ENCODE measurements at regions not wholly inside any gene's neighbourhood (a gene's known extent, or its start where the extent isn't known, plus 50 kb on each side); places are given as distances from the start of the nearest gene placed in this dataset.

DNA sequence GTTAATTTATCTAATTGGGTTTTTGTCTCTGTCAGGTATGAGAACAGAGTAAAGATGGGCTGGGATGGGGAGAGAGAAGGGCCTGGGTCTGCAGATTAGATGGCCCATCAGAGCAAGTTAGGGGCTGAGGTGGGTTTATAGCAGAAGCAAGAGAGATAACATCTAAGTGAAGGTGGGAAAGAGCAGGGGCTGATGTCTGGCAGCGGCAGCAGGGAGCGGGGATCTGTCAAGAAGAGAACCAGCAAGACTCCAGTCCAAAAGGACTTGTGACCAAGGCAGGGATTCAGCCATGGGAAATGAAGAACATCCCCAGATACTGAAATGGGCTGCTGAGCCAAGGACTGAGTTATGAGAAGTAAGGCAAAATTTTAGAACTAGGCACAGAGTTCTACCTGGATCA, 320.6 kb upstream of the TBL1XR1 start:
- no peak for DNase-seq

DNA sequence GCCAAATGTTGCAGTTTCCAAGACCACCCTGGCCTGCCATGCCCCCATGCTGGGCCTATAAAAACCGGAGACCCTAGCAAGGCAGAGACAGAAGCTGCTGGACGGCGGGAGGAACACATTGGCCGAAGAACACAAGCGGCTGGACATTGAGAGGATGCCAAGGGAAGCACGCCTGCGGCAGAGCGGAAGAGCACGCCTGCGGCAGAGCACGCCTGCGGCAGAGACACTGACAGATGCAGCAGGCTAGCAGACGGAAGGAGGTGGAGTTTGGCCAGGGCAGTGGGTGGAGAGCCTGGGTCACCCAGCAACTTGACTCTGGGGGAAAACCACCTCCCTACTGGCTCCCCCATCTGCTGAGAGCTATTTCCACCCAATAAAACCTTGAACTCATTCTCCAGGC, 322.3 kb upstream of the TBL1XR1 start:
- no peak for DNase-seq

DNA sequence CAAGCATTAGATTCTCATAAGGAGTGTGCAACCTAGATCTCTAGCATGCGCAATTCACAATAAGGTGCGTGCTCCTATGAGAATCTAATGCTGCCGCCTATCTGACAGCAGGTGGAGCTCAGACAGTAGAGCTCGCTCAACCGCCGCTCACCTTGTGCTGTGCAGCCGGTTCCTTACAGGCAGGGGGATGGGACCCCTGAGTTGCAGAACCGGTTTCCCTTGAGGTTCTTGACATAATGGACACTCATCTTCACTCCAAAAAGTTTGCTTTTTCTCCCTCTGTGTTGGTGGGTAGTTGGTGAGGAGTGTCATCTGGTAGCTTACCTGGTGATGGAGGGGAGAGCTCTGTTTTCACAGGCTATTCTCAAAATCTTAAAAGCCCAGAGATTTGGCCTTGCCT, 324.0 kb upstream of the TBL1XR1 start:
- no peak for DNase-seq

DNA sequence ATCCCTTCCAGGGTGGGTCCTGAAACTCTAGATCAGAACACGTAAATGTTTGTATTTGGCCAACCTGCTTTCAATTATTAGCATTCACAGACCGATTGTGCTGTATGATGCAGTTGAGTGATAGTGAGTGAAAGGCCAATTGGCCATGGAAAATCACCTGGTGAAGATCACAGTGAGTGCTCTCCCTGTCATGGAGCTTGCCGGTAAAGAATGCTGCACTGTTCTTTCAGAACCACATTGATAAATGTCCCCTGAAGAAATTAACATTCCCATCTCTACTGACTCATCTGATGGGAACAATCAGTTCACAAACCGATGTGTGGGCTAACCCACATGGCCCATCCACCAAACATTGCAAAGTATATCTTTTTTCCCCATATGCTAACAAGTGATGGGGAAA, 324.8 kb upstream of the TBL1XR1 start:
- DNase-seq = no peak

DNA sequence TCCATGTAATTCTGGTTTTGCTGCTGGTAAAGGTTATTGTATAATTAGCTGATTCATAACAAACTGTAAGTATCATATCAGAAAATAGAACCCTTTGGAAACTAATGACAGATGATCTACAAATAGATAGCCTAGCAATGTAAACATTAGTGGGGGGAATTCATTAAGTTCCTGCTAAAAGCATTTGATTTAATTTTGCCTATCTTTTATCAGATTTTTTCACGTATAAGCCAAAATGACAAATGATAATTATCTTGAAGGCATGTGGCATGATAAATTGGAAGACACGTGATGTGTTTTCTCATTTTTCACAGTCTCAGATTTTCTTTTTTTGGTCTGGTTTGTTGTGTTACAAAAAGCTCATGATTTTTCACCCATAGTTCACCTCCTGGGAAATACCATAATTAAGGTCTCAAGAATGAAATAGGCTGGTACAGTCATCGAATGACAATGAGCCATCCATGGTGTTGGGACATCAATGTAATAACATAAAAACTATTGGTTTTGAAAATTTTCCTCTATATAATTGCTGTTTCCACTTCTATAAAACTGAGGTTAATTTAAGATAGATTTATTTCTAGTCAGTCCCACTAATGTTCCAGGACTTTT, 325.9 kb upstream of the TBL1XR1 start:
- no peak for DNase-seq

DNA sequence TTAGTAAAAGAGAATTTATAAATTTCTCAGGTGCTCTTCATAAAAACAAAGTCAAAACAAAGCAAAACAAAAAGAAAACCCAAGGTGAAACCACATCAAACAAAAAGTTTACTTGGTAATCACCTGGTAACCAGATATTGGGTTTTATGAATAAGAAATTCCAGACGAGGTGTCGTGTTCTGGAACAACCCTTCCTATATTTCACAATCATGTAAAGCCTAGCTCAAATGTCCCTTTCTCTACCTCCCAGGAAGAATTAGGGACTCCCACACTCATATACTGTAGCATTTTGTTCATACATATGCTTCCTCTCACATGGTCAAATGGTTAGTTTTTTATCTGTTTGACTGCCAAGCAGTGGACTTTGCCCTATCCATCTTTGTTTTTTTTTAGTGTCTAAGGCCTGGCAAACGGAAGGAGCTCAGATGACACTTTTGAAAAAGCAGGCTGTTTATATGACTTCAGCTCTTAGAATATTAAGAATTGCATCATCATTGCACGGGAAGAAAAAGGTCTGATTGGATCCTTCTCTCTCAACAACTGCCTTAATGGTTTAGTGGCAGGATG, 326.7 kb upstream of the TBL1XR1 start:
- DNase-seq = no peak

DNA sequence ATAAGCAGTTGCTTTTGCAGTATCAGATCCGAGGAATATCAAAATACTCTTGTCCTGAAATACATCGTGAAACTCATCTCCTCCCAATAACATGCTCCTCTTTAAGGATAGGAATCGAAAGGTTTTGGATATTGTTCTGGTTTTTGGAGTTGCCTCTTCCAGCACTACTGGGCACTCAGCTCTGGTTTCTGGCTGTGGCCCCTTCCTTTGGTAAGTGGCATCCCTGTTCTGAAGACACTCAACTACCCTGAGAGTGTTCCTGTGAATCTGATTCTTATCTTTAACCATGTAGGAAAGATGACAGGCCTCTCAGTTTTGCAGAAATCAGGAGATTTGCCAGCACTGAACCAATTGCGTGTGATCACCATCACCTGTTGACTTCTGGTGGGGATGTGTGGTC, 327.5 kb upstream of the TBL1XR1 start:
- DNase-seq = no peak

DNA sequence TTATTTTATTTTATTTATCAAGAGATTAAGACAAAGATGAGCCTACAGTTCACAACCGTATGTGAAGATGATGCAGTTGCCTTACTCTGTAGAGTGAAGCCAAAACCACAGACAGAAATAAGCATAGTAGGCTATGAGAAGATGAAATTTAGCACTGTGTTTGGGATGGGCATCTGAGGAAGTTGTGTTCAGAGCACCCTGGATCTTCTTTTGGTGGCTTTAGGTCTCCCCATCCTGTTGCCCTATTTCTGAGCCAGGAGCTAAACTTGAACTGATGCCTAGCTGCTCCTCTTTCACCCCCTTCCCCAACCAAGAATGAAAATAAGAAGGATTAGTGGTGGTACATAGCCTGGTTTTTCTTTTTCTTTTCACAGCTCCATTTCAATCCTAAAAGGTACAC, 328.1 kb upstream of the TBL1XR1 start:
- DNase-seq = no peak

DNA sequence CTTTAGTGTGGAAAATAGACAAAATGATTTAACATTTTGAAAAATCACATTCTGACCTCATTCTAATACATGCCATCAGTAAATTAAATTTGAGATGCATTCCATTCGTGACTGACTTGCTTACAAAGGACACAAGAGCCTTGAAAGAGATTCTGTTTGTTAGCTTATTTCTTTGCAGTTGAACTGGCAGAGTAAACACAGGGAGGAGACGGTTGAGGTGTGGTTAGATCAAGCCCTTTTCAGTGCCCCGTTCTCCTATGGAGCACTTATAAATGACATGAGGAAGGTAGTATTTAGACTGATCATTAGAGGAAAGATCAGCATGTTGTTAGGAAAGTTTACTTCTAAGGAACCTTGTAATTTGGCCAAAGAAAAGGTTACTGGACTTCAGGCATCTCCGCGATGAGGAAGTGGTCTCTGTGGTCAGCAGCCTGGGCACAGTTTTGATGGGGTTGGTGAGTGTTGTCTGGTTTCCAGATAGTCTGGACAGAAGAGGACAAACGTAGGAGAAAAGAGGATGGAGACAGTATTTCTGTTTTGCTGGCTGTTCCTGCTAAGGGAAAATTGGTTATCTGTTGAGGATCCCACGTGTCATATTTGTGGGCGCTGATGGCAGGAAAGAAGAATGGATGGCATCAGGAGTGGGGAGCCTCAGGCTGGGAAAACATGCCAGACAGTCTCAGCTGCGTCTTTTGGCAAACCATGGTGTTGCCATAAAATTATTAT, 328.9 kb upstream of the TBL1XR1 start:
- no peak for DNase-seq

DNA sequence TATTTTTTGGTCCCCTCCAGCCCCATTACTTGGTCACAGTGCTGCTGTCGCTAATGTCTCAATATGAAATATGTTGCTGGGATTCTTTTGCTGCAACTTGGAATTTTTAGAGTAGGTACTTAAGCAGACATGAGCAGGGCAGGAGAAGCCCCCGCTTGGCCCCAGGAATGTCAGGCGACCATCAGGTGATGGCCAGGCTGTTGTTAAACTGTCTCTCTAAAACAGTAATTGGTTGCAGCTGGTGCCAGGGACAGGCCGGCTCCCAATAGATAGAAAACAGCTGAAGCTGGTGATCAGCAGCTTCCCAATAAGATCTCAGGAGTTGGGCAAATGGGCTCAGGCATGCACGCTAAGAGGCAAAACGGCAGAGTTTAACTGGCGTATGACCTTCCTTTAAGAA, 329.9 kb upstream of the TBL1XR1 start:
- DNase-seq = no peak

DNA sequence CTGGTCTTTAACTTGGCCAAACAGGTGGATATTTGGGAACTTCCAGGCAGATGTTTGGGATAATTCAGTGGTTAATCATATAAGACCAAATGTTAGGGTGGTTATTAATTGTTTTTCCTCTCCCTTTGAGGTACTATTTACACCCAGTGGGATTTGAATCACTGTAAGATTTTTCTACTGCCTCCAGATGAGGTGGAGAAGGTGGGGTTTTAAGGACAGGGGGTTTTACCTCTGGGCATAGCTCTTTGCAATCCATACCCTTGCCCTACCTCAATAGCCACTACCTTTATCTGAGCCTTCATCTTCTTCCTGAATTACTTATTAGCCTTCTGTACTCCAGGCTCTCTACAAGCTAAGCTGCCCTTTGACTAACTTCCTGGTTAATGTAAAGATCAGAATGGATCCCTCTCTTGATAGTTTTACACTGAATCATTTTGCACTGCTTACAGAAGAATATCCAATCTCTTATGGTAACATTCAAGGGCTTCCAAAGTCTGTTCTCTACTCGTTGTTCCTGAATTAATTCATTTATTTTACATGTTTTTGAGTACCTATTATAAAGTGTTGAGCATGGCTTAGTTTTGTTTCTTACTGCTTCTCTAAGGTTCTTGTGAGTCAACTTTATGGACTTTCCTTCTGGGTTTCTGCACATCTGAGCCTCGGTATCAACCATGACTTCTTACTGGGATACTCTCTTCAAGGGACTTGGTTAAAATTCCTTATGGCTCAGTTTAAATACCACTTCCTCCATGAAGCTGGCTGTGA, 331.2 kb upstream of the TBL1XR1 start:
- DNase-seq = no peak

DNA sequence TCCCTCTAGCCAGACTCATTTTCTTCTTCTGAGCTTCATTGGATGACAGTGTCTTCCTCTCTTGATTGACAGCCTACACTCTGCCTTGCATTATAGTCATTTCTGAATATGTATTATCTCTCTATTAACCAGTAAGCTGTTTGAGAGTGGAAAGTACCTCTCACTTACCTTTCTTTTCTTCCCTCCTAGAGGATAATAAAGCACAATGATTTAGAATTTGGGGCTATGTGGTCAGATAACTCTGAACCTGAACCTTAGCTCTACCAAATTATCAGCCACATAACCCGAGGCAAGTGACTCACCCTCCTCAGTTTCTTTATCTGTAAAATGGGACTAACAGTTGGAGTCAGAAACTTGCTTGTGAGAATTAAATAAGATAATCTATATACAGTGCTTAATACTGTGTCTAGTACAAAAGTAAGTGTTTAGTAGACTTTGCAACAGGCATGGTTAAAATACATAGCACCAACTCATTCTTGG, 331.8 kb upstream of the TBL1XR1 start:
- no peak for DNase-seq

DNA sequence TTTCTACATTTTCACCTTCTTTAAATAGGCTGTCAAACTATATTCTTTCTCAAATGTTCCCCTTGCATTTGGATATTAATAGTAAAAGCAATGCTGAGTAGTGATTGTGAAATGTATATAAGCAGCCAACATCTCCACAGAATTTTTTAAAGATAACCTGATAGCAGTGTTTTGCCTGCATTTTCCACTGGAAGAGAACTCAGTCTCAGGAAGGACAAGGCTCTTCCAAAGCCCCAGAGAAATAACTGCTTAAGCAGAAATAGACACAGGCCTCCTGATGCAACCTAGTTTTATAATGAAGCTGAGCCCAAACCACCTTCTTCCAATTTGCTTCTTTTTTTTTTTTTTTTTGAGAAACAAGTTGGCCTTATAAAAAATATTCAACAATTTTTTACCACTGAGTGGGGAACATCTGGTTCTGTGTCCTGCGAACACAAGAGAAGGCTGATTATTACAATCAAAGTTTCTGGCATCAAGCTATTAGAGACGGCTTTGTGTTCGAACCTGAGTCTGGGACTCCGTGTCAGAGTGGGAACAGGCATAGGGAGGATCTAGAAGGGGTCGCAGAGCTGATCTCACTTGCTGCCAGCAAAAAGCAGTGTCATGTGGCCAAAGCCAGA, 332.5 kb upstream of the TBL1XR1 start:
- DNase-seq = no peak

DNA sequence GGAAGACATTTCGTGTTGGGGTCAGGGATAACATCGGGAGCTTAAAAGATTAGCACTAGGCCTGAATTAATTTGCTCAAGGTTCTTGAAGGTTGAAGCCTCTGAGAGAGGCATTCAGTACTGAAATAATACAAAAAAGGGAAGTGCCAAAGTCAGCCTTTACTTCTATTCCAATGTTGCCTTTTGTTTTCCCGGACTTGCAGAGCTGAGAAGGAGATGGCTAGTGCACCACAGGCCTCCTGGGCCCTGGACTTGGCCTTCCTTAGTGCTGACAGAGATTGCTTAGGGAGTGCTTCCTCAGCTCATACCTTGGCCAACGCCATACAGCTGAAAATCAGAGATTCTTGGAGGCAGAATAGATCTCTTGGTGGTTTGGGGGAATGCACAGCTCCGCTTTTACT, 333.6 kb upstream of the TBL1XR1 start:
- DNase-seq = no peak

DNA sequence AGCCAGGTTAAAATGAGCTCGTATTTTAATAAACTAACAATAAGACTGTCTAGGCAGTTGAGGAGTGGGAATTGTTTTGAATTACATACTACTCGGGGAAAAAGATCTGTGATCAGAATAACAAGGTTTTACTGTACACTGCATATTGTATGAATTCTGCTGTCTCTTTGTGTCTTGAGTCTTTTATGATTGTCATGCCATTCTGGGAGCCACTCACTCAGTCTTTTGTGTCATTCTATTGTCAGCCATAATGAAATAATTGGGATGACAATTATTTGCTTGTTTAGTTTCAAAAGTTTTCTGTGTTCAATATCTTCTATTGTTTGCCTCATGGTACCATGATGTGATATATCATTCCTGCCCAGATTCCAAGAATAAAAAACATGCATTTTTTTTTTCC, 339.6 kb upstream of the TBL1XR1 start:
- DNase-seq = no peak

DNA sequence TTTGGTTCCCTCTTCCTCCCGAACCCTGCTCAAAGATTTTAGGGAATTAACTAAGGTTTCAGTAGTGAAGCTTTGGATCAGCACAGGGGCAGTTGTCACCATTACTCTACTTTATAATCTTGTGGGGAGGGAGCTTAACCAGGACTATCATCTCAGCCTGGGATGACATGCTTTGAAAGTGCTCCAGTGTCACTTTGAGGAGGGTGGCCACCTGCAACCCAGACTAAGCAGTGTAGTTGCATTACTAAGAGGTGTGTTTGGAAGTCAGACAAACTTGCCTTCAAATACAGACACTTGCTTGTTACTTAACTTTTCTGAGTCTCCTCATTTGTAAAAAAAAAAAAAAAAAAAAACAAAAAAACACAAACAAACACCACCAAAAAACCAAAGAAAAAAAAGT, 340.3 kb upstream of the TBL1XR1 start:
- DNase-seq = no peak

DNA sequence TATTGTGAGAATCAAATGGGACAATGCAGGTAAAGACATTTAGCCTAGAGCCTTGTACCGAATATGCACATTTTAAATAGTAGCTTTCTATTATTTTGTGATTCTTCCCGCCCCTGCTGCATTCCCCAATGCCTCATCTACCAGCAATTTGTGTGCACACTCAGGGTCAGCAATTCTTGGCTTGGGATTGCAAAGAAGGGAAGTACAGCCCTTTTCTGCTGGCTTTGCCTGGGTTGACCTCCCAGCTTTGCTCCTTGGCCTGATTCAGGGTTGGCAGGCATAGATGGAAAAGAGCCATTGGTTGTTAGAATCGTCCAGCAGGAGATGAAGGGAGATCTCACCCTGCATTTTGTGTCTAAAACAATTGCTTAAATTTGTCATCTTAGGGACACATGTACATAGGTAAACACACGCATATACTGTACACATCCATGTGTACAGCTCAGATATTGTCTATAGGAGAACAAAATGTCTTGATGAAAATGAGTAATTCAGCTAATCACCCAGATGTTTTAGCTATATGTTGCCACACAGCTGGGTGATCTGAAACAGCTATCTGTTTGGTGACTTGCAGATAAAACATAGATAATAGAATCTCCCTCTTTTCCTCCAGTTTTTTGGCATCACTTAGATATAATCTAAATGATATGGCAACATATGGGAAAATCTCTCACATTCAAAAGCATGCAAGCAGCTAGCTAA, 340.9 kb upstream of the TBL1XR1 start:
- no peak for DNase-seq

DNA sequence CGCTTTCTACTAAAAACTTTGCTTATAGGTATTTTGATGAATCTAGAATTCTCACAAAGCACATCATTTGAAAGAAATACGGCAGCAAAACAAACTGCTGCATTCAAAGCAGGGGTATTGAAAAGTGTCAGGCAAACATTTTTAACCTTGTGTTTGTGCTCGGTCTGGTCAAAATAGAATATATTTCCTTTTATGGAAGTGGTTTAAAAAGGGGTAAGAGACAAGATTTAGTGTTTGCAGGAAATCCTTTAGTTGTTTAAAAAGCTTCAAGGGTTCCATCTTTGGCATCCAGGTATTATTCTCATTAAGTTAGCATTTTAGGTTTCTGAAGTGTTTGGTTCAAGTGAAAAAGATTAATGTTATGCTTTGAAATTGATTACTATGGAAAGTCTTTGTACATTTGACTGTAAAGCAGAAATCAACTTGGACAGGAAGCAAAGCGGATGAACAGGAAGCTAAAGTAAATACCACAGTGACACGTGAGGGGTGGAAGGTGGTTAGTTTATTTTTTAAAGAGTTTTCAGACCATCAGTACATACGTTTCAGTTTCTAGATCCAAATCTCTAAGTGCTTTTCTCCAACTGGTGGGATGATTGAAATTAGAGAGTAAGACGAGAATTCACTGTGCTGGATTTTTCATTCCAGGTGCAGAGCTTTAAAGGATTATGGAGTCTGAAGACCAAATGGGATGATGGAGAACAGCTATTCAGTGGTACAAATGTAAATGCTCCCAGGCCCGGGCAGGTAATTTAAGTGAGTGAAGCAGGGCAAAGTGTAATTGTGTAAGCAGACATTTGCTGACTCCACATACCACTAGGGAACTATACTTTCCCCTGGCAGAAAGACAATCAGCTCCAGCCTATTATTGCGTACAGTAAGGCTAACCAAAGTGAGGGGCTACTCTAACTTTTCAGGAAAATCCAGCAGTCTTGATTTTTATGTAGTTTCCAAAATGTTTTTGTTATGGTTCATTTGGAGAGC, 341.8 kb upstream of the TBL1XR1 start:
- DNase-seq = no peak

DNA sequence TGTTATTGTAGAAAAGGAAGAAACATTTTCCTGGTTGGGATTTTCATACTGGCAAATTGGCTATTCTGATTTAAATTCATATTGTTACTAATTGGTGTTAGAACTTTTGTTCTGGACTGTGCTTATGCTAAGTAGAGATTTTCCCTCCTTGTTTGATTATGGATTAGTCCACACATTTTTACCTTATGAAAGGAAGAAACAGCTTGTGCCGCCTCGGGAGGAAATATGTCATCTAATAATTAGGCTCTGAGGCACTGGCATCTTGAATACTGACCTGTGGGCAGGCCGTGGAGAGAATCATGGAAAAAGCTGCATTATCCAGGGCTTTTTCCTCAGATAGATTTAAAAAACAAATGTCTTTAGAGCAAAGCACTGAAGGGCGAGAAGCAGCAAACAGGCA, 344.3 kb upstream of the TBL1XR1 start:
- no peak for DNase-seq

DNA sequence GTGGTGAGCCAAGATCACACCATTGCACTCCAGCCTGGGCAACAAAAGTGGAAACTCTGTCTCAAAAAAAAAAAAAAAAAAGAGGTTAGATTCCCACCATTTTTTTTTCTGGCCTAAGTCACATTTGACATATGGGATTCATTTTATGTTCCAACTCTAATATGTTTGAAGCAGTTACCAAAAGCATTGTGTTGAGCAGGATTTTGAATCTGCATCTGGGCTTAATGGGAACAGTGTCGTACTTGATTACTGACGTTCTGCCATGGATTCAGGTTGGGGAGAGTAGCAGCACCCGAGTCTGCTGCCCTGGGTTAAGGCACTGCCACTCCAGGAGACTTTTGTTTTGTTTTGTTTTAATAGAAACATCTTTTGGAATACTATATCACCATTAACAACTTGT, 348.7 kb upstream of the TBL1XR1 start:
- DNase-seq = no peak

DNA sequence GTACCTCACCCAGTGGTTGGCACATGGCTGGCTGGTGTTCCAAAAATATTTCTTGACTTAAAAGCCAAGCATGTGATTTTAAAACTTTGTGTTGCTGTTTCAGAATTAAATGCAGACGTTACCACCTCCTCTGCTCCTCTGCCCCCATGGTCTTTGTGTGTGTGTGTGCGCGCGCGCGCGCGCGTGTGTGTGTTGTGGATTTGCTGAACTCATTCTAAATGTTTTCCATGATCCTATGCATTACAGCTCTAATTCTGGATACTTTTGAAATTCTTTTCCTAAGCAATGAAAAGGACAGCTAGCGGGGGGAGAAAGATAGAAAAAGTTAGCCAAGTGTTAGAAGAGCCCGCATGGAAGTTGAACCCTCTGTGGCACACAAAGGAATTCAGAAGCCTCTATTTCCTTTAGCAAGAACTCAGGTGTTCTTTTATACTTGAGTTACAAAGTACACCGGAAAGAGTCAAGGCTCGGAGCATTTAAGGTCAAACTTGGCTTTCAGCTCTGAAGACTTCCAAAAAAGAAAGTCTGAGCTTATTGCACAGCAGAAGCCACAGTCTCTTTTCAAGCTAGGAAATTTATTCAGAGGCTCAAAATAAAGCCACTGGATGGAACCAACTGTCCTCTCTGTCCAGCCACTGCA, 350.5 kb upstream of the TBL1XR1 start:
- no peak for DNase-seq
